Activated T-cell treated with anti-CD3 and anti-CD28 coated beads, Interleukin-2, amount 50 U/mL, for 4 hours (primary cell): ENCODE measurements at regions not wholly inside any gene's neighbourhood (a gene's known extent, or its start where the extent isn't known, plus 50 kb on each side); places are given as distances from the start of the nearest gene placed in this dataset.

Experiments
- ATAC-seq, 2 donors: fragments of 200-7000 bp; cut with Tn5 transposase; one replicate each; pipeline ENCODE4 v1.10.0; 2021
- DNase-seq: peaks from one replicate; pipeline ENCODE4 v3.0.0-alpha.2; 2020
- H3K27me3 Mint-ChIP-seq: one replicate; pipeline ENCODE4 v1.8.0; 2021; ENCODE audit warnings: low read depth, mixed read lengths
- H3K36me3 Mint-ChIP-seq: one replicate; pipeline ENCODE4 v1.8.0; 2022; ENCODE audit warnings: mixed read lengths; ENCODE audit not compliant: insufficient read depth
- H3K4me1 Mint-ChIP-seq: one replicate; pipeline ENCODE4 v1.8.0; 2021; ENCODE audit warnings: low read depth, mixed read lengths
- H3K4me3 Mint-ChIP-seq: one replicate; pipeline ENCODE4 v1.8.0; 2021; ENCODE audit warnings: mild to moderate bottlenecking, moderate library complexity, mixed read lengths
- H3K9me3 Mint-ChIP-seq: one replicate; pipeline ENCODE4 v1.8.0; 2021; ENCODE audit warnings: mixed read lengths

GRCh38 chr4:156710365-156711192, 261.0 kb downstream of the PDGFC start:
- Mint-ChIP-seq H3K4me1 (no peaks in the 10 kb centered on the region), H3K36me3 (no peaks in the 10 kb centered on the region), H3K9me3 (peaks cover 6% of the 10 kb centered on the region), H3K27me3 (no peaks in the 10 kb centered on the region), H3K4me3 (no peak overlapping the region)
- DNase-seq, result no peak
- ATAC-seq, result no peak

GRCh38 chr4:156705311-156705710, 266.3 kb downstream of the PDGFC start:
- DNase-seq, result no peak

GRCh38 chr4:156695163-156695562, 276.4 kb downstream of the PDGFC start:
- Mint-ChIP-seq H3K36me3 (no peaks in the 10 kb centered on the region), H3K4me3 (no peak overlapping the region), H3K27me3 (no peaks in the 10 kb centered on the region), H3K9me3 (peaks cover 6% of the 10 kb centered on the region), H3K4me1 (no peaks in the 10 kb centered on the region)
- DNase-seq (no peak), ATAC-seq (no peak)

More at GRCh38 chr4:156705311-156705710, 266.3 kb downstream of the PDGFC start:
- H3K4me3 Mint-ChIP-seq, result no peak overlapping the region
- H3K36me3 Mint-ChIP-seq, result no peaks in the 10 kb centered on the region
- peaks cover 3% of the 10 kb centered on the region for H3K9me3 Mint-ChIP-seq
- no peaks in the 10 kb centered on the region for H3K4me1 Mint-ChIP-seq
- no peak for ATAC-seq
- no peaks in the 10 kb centered on the region for H3K27me3 Mint-ChIP-seq

GRCh38 chr4:156694413-156694812, 277.2 kb downstream of the PDGFC start:
- peaks cover 6% of the 10 kb centered on the region for H3K9me3 Mint-ChIP-seq
- ATAC-seq (no peak), DNase-seq (no peak)
- no peaks in the 10 kb centered on the region for H3K4me1 Mint-ChIP-seq
- no peaks in the 10 kb centered on the region for H3K27me3 Mint-ChIP-seq
- no peak overlapping the region for H3K4me3 Mint-ChIP-seq
- no peaks in the 10 kb centered on the region for H3K36me3 Mint-ChIP-seq

- Mint-ChIP-seq H3K36me3 (no peaks in the 10 kb centered on the region), H3K27me3 (no peaks in the 10 kb centered on the region), H3K9me3 (peaks cover 6% of the 10 kb centered on the region), H3K4me1 (no peaks in the 10 kb centered on the region), H3K4me3 (no peak overlapping the region)
- no peak for DNase-seq
- no peak for ATAC-seq
Measured at GRCh38 chr4:156693557-156693956, 278.0 kb downstream of the PDGFC start.

- DNase-seq (no peak), ATAC-seq (no peak)
- Mint-ChIP-seq H3K4me3 (no peak overlapping the region), H3K27me3 (no peaks in the 10 kb centered on the region), H3K36me3 (no peaks in the 10 kb centered on the region), H3K9me3 (peaks cover 6% of the 10 kb centered on the region), H3K4me1 (no peaks in the 10 kb centered on the region)
Measured at GRCh38 chr4:156692016-156692415, 279.6 kb downstream of the PDGFC start.

GRCh38 chr4:156690572-156690971, 281.0 kb downstream of the PDGFC start:
- DNase-seq, result no peak
- Mint-ChIP-seq H3K4me3 (no peak overlapping the region), H3K36me3 (no peaks in the 10 kb centered on the region), H3K27me3 (no peaks in the 10 kb centered on the region), H3K4me1 (no peaks in the 10 kb centered on the region), H3K9me3 (peaks cover 2% of the 10 kb centered on the region)
- ATAC-seq, result no peak

- Mint-ChIP-seq H3K36me3 (no peaks in the 10 kb centered on the region), H3K27me3 (no peaks in the 10 kb centered on the region), H3K9me3 (peaks cover 3% of the 10 kb centered on the region), H3K4me1 (no peaks in the 10 kb centered on the region), H3K4me3 (no peak overlapping the region)
- DNase-seq, result no peak
- no peak for ATAC-seq
Measured at GRCh38 chr4:156686120-156686519, 285.5 kb downstream of the PDGFC start.

GRCh38 chr4:156685308-156685707, 286.3 kb downstream of the PDGFC start:
- no peaks in the 10 kb centered on the region for H3K36me3 Mint-ChIP-seq
- peaks cover 3% of the 10 kb centered on the region for H3K9me3 Mint-ChIP-seq
- ATAC-seq (no peak), DNase-seq (no peak)
- no peak overlapping the region for H3K4me3 Mint-ChIP-seq
- no peaks in the 10 kb centered on the region for H3K27me3 Mint-ChIP-seq
- no peaks in the 10 kb centered on the region for H3K4me1 Mint-ChIP-seq

GRCh38 chr4:156677656-156678055, 293.9 kb downstream of the PDGFC start:
- H3K9me3 Mint-ChIP-seq, result peaks cover 4% of the 10 kb centered on the region
- no peaks in the 10 kb centered on the region for H3K27me3 Mint-ChIP-seq
- DNase-seq, result no peak
- H3K4me3 Mint-ChIP-seq, result no peak overlapping the region
- no peak for ATAC-seq
- no peaks in the 10 kb centered on the region for H3K4me1 Mint-ChIP-seq
- H3K36me3 Mint-ChIP-seq, result no peaks in the 10 kb centered on the region

- H3K36me3 Mint-ChIP-seq, result no peaks in the 10 kb centered on the region
- DNase-seq (no peak), ATAC-seq (no peak)
- H3K4me3 Mint-ChIP-seq, result no peak overlapping the region
- no peaks in the 10 kb centered on the region for H3K27me3 Mint-ChIP-seq
- no peaks in the 10 kb centered on the region for H3K4me1 Mint-ChIP-seq
- peaks cover 4% of the 10 kb centered on the region for H3K9me3 Mint-ChIP-seq
Measured at GRCh38 chr4:156677131-156677531, 294.5 kb downstream of the PDGFC start.

GRCh38 chr4:156676116-156676851, 295.3 kb downstream of the PDGFC start:
- ATAC-seq (no peak), DNase-seq (no peak)
- no peaks in the 10 kb centered on the region for H3K27me3 Mint-ChIP-seq
- H3K36me3 Mint-ChIP-seq, result no peaks in the 10 kb centered on the region
- H3K9me3 Mint-ChIP-seq, result peaks cover 4% of the 10 kb centered on the region
- H3K4me1 Mint-ChIP-seq, result no peaks in the 10 kb centered on the region
- no peak overlapping the region for H3K4me3 Mint-ChIP-seq

GRCh38 chr4:156673483-156673882, 298.1 kb downstream of the PDGFC start:
- Mint-ChIP-seq H3K9me3 (peaks cover 4% of the 10 kb centered on the region), H3K36me3 (no peaks in the 10 kb centered on the region)

GRCh38 chr4:156672492-156673305, 298.9 kb downstream of the PDGFC start:
- no peaks in the 10 kb centered on the region for H3K4me1 Mint-ChIP-seq
- peaks cover 4% of the 10 kb centered on the region for H3K9me3 Mint-ChIP-seq
- no peak overlapping the region for H3K4me3 Mint-ChIP-seq
- ATAC-seq (no peak), DNase-seq (no peak)
- no peaks in the 10 kb centered on the region for H3K27me3 Mint-ChIP-seq
- H3K36me3 Mint-ChIP-seq, result no peaks in the 10 kb centered on the region

More at GRCh38 chr4:156673483-156673882, 298.1 kb downstream of the PDGFC start:
- Mint-ChIP-seq H3K27me3 (no peaks in the 10 kb centered on the region), H3K4me1 (no peaks in the 10 kb centered on the region), H3K4me3 (no peak overlapping the region)
- no peak for ATAC-seq
- DNase-seq, result no peak
